HepG2 (cell line): ENCODE measurements at regions not wholly inside any gene's neighbourhood (a gene's known extent, or its start where the extent isn't known, plus 50 kb on each side); places are given as distances from the start of the nearest gene placed in this dataset.

Experiments used
- GTF3A ChIP-seq: sonication (generic); formaldehyde crosslinking; conservative IDR thresholded peaks from 2 replicates; pipeline ENCODE4 v1.4.0; 2020; ENCODE audit warnings: mild to moderate bottlenecking, missing genetic modification reagents
- SATB2 ChIP-seq: sonication (generic); formaldehyde crosslinking; IDR thresholded peaks from 2 replicates; pipeline ENCODE4 v1.5.0; 2020; ENCODE audit warnings: missing genetic modification reagents
- ZNF687 ChIP-seq: sonication (generic); formaldehyde crosslinking; IDR thresholded peaks from 2 replicates; pipeline ENCODE4 v1.5.1; 2020; ENCODE audit warnings: mild to moderate bottlenecking, missing genetic modification reagents, moderate library complexity

DNA sequence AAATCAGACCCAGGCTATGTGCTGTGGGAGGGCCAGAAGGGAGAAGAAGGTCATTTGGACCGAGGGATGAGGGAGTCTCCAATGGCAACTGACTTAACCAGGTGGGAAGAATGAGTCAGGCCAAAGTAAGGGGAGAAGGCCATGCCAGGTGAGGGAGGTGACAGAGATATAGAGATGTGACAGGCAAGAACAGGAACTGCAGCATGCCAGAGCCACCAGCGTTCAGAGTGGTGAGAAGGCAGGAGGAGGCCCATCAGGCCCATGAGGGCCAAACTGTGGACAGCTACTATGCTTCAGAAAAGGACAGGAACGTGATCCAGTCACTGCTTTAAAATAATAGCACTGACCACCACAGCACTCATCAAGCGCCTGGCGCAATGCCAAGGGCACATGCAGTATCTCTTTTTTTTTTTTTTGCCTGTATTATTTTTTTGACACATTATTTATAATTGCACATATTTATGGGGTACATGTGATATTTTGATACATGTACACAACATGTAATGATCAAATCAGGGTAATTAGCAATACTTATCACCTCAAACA, 154.3 kb upstream of the IGF1R start:
- TF ChIP-seq SATB2 = no peak
- TF ChIP-seq GTF3A = no peak
- no peak for TF ChIP-seq ZNF687 (CRISPR knock-in tag)
